ENCODE measurements at regions not wholly inside any gene's neighbourhood (a gene's known extent, or its start where the extent isn't known, plus 50 kb on each side); places are given as distances from the start of the nearest gene placed in this dataset.

DNA sequence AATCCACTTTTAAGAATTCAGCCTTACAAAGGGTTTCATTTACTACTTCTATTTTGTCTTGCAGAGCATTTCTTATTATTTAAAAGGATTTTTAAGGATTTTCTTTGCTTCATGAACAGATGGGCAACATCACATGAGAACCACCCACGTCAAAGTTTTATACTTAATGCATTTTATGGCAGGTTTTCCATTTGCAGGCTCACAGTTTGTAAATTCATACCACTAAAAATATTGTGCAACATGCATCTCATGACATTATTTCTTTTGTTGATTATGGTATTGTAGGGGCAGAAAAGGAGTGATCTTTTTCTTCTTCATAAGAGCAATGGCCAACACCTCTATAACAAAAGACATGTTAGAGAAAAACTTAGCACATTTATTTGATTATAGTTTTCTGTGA lies 554.0 kb upstream of the SPRY2 start:
- Histone ChIP-seq H3K4me3 (ENCODE audit: control extremely low read depth in 1 of 5, extremely low read depth in 1 of 5, insufficient read depth in 1 of 5, low read depth in 2 of 5, low read length in 4 of 5) (no peak overlapping the region), H3K9ac (ENCODE audit: low read length) (no peak overlapping the region), H3K79me2 (ENCODE audit: control insufficient read depth, insufficient read depth, low read length) (no peaks in the 10 kb centered on the region), H4K20me1 (ENCODE audit: control insufficient read depth, insufficient read depth, low read length, poor library complexity, severe bottlenecking) (no peaks in the 10 kb centered on the region), H2AFZ (ENCODE audit: insufficient read depth, low read depth, low read length, poor library complexity, severe bottlenecking) (no peak overlapping the region), H3K27ac (ENCODE audit: low read length in 2 of 2) (no peak overlapping the region), H3K27me3 (replicated peaks in 1 of 4; ENCODE audit: control extremely low read depth in 1 of 4, control insufficient read depth in 3 of 4, insufficient read depth in 4 of 4, low read length in 3 of 4) (no peaks in the 10 kb centered on the region), H3K4me2 (replicated peaks; ENCODE audit: low read depth, low read length, poor library complexity, severe bottlenecking) (no peak overlapping the region), H3K36me3 (replicated peaks in 1 of 2; ENCODE audit: control extremely low read depth in 1 of 2, control insufficient read depth in 1 of 2, extremely low read depth in 1 of 2, insufficient read depth in 2 of 2, low read length in 1 of 2) (no peaks in the 10 kb centered on the region), H3K9me3 (ENCODE audit: control extremely low read depth in 1 of 3, control insufficient read depth in 2 of 3, insufficient read depth in 1 of 3, low read length in 2 of 3) (no peaks in the 10 kb centered on the region), H3K4me1 (ENCODE audit: control insufficient read depth in 2 of 2, insufficient read depth in 2 of 2, low read length in 2 of 2) (no peaks in the 10 kb centered on the region)
- Mint-ChIP-seq H3K27ac (no peak overlapping the region), H3K9me3 (ENCODE audit: insufficient read depth) (no peaks in the 10 kb centered on the region), H3K4me1 (no peaks in the 10 kb centered on the region), H3K4me3 (no peak overlapping the region), H3K27me3 (no peaks in the 10 kb centered on the region)
- TF ChIP-seq, protein P1, sequence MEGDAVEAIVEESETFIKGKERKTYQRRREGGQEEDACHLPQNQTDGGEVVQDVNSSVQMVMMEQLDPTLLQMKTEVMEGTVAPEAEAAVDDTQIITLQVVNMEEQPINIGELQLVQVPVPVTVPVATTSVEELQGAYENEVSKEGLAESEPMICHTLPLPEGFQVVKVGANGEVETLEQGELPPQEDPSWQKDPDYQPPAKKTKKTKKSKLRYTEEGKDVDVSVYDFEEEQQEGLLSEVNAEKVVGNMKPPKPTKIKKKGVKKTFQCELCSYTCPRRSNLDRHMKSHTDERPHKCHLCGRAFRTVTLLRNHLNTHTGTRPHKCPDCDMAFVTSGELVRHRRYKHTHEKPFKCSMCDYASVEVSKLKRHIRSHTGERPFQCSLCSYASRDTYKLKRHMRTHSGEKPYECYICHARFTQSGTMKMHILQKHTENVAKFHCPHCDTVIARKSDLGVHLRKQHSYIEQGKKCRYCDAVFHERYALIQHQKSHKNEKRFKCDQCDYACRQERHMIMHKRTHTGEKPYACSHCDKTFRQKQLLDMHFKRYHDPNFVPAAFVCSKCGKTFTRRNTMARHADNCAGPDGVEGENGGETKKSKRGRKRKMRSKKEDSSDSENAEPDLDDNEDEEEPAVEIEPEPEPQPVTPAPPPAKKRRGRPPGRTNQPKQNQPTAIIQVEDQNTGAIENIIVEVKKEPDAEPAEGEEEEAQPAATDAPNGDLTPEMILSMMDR (IDR thresholded peaks at IDR 0.05) = no peak
- no peak for TF ChIP-seq EZH2 (IDR thresholded peaks at IDR 0.05; ENCODE audit: borderline replicate concordance, insufficient read depth, low read depth, low read length, poor library complexity, severe bottlenecking)
- no peak for DNase-seq
- intact Hi-C loops (cut with micrococcal nuclease) = no loop called here
- WGBS (ENCODE audit: insufficient coverage) = no CpG with 5 or more reads among the region's 1 CpG
- ChIA-PET POLR2A (no interaction called here), CTCF (no interaction called here)
- ATAC-seq (ENCODE audit: low read depth) = no peak

DNA sequence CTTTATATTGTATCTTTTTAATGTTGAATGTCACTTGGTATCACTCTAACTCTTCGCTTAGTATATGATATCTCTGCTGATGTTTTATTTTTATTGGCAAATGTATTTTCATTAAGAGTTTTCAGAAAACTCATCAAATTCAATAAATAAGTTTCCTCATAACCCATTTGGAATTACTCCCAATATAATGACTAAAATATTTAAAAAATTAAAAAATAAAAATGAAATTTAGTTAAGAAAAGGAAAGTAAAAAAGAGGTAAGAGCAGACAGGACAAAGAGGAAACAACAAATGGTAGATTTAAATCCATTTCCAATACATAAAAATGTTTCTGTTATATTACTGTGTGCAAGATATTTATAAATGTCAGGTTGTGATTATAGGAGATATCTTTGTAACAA lies 548.9 kb upstream of the SPRY2 start:
- no CpG with 5 or more reads among the region's 1 CpG for WGBS (ENCODE audit: insufficient coverage)
- H3K27ac Mint-ChIP-seq = no peak overlapping the region
- no peaks in the 10 kb centered on the region for H3K9me3 Mint-ChIP-seq (ENCODE audit: insufficient read depth)
- Histone ChIP-seq H2AFZ (ENCODE audit: insufficient read depth, low read depth, low read length, poor library complexity, severe bottlenecking) (no peak overlapping the region), H3K27ac (ENCODE audit: low read length in 2 of 2) (no peak overlapping the region), H3K9ac (ENCODE audit: low read length) (no peak overlapping the region), H4K20me1 (ENCODE audit: control insufficient read depth, insufficient read depth, low read length, poor library complexity, severe bottlenecking) (no peaks in the 10 kb centered on the region), H3K27me3 (replicated peaks in 1 of 4; ENCODE audit: control extremely low read depth in 1 of 4, control insufficient read depth in 3 of 4, insufficient read depth in 4 of 4, low read length in 3 of 4) (no peaks in the 10 kb centered on the region), H3K9me3 (ENCODE audit: control extremely low read depth in 1 of 3, control insufficient read depth in 2 of 3, insufficient read depth in 1 of 3, low read length in 2 of 3) (no peaks in the 10 kb centered on the region), H3K4me2 (replicated peaks; ENCODE audit: low read depth, low read length, poor library complexity, severe bottlenecking) (no peak overlapping the region), H3K4me3 (ENCODE audit: control extremely low read depth in 1 of 5, extremely low read depth in 1 of 5, insufficient read depth in 1 of 5, low read depth in 2 of 5, low read length in 4 of 5) (no peak overlapping the region), H3K4me1 (ENCODE audit: control insufficient read depth in 2 of 2, insufficient read depth in 2 of 2, low read length in 2 of 2) (no peaks in the 10 kb centered on the region), H3K36me3 (replicated peaks in 1 of 2; ENCODE audit: control extremely low read depth in 1 of 2, control insufficient read depth in 1 of 2, extremely low read depth in 1 of 2, insufficient read depth in 2 of 2, low read length in 1 of 2) (no peaks in the 10 kb centered on the region), H3K79me2 (ENCODE audit: control insufficient read depth, insufficient read depth, low read length) (no peaks in the 10 kb centered on the region)
- DNase-seq = no peak
- CTCF ChIA-PET = interaction anchor here (0.6 kb wide), 1 partner anchor 442 kb away, joined by 3 read pairs; no protein-coding TSS in a partner anchor
- POLR2A ChIA-PET = no interaction called here
- no peaks in the 10 kb centered on the region for H3K4me1 Mint-ChIP-seq
- TF ChIP-seq, protein P1 (IDR thresholded peaks at IDR 0.05) = no peak
- no peak for TF ChIP-seq EZH2 (IDR thresholded peaks at IDR 0.05; ENCODE audit: borderline replicate concordance, insufficient read depth, low read depth, low read length, poor library complexity, severe bottlenecking)
- intact Hi-C loops (cut with micrococcal nuclease) = no loop called here
- H3K27me3 Mint-ChIP-seq = no peaks in the 10 kb centered on the region
- no peak overlapping the region for H3K4me3 Mint-ChIP-seq
- no peak for ATAC-seq (ENCODE audit: low read depth)
